Activated CD8-positive, alpha-beta memory T cell treated with anti-CD3 and anti-CD28 coated beads, Interleukin-2, amount 50 U/mL, for 1 hour (primary cell): ENCODE measurements at regions not wholly inside any gene's neighbourhood (a gene's known extent, or its start where the extent isn't known, plus 50 kb on each side); places are given as distances from the start of the nearest gene placed in this dataset.

Experiments used
- DNase-seq: peaks from one replicate; pipeline ENCODE4 v3.0.0-alpha.2; 2020; ENCODE audit errors: extremely low read depth

DNA sequence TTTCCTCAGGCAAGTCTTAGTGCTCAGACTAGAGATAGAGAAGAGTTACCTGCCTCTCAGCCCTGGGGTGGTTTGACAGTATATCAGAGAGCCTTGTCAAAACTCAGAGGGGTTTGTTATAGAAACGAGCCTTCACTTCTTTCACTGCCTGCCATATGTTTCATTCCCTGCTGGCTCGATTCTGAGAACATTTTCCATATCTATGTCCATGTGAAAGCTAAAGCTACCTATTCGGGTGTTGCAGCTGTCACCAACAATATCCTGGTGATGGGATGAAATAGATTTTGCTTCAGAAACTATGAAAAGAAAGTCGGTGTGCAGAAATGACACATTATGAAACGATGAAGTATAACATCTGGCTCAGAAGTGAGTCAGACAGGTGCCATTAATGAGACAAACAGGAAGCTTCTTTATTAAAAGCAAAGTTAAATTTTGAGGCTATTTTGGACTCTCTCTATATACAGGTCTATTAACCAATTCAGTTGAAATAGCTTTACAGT is 56.1 kb upstream of the TANK start:
- DNase-seq: no peak

- no peak for DNase-seq
Measured at GRCh38 chr2:161107265-161107664, 53.0 kb upstream of the TANK start.
